ENCODE measurements at regions not wholly inside any gene's neighbourhood (a gene's known extent, or its start where the extent isn't known, plus 50 kb on each side); places are given as distances from the start of the nearest gene placed in this dataset.

GRCh38 chr21:35257413-35257812, 208.3 kb upstream of the RUNX1 start (continued):
- TF ChIP-seq ZNF529 (tag by site-specific recombination; IDR thresholded peaks at IDR 0.05; ENCODE audit: insufficient replicate concordance) (no peak), ZNF416 (tag by site-specific recombination; IDR thresholded peaks at IDR 0.05) (no peak), PRDM1 (tag by site-specific recombination; IDR thresholded peaks at IDR 0.05) (peak; percentile 58; the same call in 1 of the 2 replicates), ZNF747 (tag by site-specific recombination; IDR thresholded peaks at IDR 0.05) (no peak), KLF9 (tag by site-specific recombination; IDR thresholded peaks at IDR 0.05; ENCODE audit: low read depth) (no peak), ZNF140 (tag by site-specific recombination; IDR thresholded peaks at IDR 0.05) (no peak), ZNF600 (tag by site-specific recombination; IDR thresholded peaks at IDR 0.05) (no peak), ZNF10 (tag by site-specific recombination; IDR thresholded peaks at IDR 0.05) (peak; percentile 78; the same call in 1 of the 2 replicates), OSR2 (tag by site-specific recombination; IDR thresholded peaks at IDR 0.05) (peak; percentile 93), ZBTB17 (tag by site-specific recombination; IDR thresholded peaks at IDR 0.05) (peak; percentile 71), ZNF391 (tag by site-specific recombination; IDR thresholded peaks at IDR 0.05; ENCODE audit: borderline replicate concordance, low read depth) (peak; percentile 39; the same call in 1 of the 2 replicates), ZBTB21 (tag by site-specific recombination; IDR thresholded peaks at IDR 0.05) (peak; percentile 58), ZSCAN4 (tag by site-specific recombination; IDR thresholded peaks at IDR 0.05) (no peak), ZNF404 (tag by site-specific recombination; IDR thresholded peaks at IDR 0.05) (no peak), ZNF660 (tag by site-specific recombination; IDR thresholded peaks at IDR 0.05) (peak; percentile 68; the same call in 1 of the 2 replicates), SP7 (tag by site-specific recombination; IDR thresholded peaks at IDR 0.05) (no peak; the same call in 1 of the 2 replicates), SP2 (tag by site-specific recombination; IDR thresholded peaks at IDR 0.05) (no peak), ZNF707 (tag by site-specific recombination; IDR thresholded peaks at IDR 0.05) (no peak), TSHZ1 (tag by site-specific recombination; IDR thresholded peaks at IDR 0.05; ENCODE audit: borderline replicate concordance) (peak; percentile 95), FEZF1 (tag by site-specific recombination; IDR thresholded peaks at IDR 0.05) (peak; percentile 91), ZNF184 (tag by site-specific recombination; IDR thresholded peaks at IDR 0.05) (peak; percentile 41; the same call in 1 of the 2 replicates), BCL11A (tag by site-specific recombination; IDR thresholded peaks at IDR 0.05; ENCODE audit: low read depth) (peak; percentile 61; the same call in 1 of the 2 replicates), YY2 (tag by site-specific recombination; IDR thresholded peaks at IDR 0.05) (no peak), KLF17 (tag by site-specific recombination; IDR thresholded peaks at IDR 0.05) (peak; percentile 59; the same call in 1 of the 2 replicates), ZNF366 (tag by site-specific recombination; conservative IDR thresholded peaks at IDR 0.05) (peak; percentile 49; the same call in 1 of the 2 replicates), GLI2 (tag by site-specific recombination; IDR thresholded peaks at IDR 0.05; ENCODE audit: borderline replicate concordance, low read depth) (no peak), WT1 (tag by site-specific recombination; IDR thresholded peaks at IDR 0.05) (no peak; the same call in 1 of the 2 replicates), ZNF785 (tag by site-specific recombination; IDR thresholded peaks at IDR 0.05) (no peak), PATZ1 (tag by site-specific recombination; IDR thresholded peaks at IDR 0.05) (no peak)

All from HEK293 (cell line).